ENCODE measurements at regions not wholly inside any gene's neighbourhood (a gene's known extent, or its start where the extent isn't known, plus 50 kb on each side); places are given as distances from the start of the nearest gene placed in this dataset.

DNA sequence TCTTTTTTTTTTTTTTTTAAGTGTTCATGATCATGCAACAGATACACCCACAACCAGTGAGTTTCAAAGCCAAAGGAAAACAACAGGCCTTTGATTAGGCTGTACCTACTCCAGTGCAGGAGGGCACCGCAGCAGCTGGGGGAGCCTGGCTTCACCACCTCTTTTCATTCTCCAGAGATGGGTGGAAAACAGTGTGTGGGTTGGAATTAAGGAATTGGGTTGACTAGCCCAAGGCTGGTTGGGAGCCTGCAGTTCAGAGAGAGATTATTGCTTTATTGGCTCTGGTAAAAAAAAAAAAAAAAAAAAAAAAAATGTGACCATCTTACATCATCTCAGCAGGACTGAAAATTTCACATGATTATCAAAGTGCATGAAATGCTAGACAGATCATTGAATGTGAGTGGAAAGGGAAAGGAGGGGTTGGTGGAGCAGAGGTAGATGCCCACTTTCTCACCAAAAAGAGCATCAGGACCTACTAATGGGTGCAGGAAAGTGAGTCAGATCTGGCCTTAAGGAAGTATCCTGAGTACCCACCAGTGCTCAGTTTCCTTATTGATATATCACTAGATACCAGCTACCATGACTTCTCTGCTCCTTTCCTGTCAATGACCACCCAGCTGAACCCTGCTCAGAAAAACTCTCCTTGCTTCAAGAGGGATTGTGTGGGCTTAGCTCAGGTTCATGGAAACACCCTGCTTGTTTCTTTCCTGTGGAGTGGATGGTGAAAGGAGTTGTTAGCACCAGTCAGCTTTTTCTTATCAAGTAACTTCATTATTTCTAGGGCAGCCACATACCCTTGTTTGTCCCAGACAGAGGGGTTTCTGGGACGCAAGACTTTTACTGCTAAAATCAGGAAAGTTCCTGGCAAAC is 54.8 kb upstream of the DYRK2 start:
- DNase-seq, result no peak

GRCh38 chr12:67594888-67595287 is 53.7 kb upstream of the DYRK2 start:
- no peak for DNase-seq

DNA sequence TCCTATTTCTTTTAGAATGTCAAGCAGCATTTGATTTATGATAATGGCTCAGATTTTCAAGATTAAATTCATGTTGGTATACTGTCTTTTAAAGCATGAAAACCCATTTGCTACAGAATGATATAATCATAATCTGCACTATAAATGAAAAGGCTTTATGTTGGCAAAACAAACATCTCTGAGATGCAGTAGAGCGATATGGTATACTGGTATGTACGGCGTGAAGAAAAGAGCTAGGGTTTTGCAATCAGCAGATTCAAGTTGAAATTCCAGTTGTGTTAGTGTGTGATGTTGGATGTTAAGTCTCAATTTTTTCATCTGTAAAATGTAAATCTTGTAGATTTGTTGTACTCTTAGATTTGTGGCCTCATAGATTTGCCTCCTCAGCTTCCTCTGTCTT is 53.2 kb upstream of the DYRK2 start:
- no peak for DNase-seq

DNA sequence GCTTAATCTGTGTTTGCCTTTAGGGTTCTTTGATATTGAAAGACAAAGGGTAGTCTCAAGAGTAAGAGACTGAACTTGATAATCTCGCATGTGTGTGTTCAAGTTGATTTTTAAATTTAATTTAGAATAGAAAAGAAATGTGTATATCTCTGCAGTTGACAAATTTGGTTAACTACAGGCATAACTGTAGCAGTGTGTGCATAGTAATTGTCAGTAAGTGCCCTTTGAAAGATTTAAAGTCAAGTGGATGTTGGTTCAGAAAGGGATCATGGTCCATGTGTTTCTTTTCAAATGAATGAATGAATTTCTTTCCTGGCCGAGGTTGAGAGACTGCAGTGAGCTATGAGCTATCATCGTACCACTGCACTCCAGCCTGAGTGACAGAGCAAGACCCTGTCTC is 49.9 kb upstream of the DYRK2 start:
- DNase-seq, result no peak

All from NCI-H1105 (cell line).